IMR-90 (cell line): ENCODE measurements at regions not wholly inside any gene's neighbourhood (a gene's known extent, or its start where the extent isn't known, plus 50 kb on each side); places are given as distances from the start of the nearest gene placed in this dataset.

ENCODE experiments used
- BHLHE40 ChIP-seq: fragments of 150-350 bp; IDR thresholded peaks from 2 replicates; pipeline ENCODE4 v1.6.1; 2016; ENCODE audit warnings: mild to moderate bottlenecking, low read depth, low read length
- CHD1 ChIP-seq: IDR thresholded peaks from 2 replicates; pipeline ENCODE4 v1.6.1; 2012; ENCODE audit warnings: low read depth, low read length, improper control_type of control experiment
- FOS ChIP-seq: fragments of 150-350 bp; IDR thresholded peaks from 2 replicates; pipeline ENCODE4 v1.6.1; 2016; ENCODE audit warnings: low read depth, low read length
- MAZ ChIP-seq: IDR thresholded peaks from 2 replicates; pipeline ENCODE4 v1.6.1; 2012; ENCODE audit warnings: low read depth, mild to moderate bottlenecking, low read length, improper control_type of control experiment, moderate library complexity, borderline replicate concordance
- MXI1 ChIP-seq: IDR thresholded peaks from 2 replicates; pipeline ENCODE4 v1.6.1; 2012; ENCODE audit warnings: low read depth, mild to moderate bottlenecking, low read length, moderate library complexity, borderline replicate concordance
- NFE2L2 ChIP-seq: fragments of 150-350 bp; IDR thresholded peaks from 2 replicates; pipeline ENCODE4 v1.6.1; 2016; ENCODE audit warnings: low read depth, mild to moderate bottlenecking, low read length
- POLR2A ChIP-seq: IDR thresholded peaks from 2 replicates; pipeline ENCODE4 v1.6.1; 2012; ENCODE audit warnings: mild to moderate bottlenecking, low read depth, low read length
- RAD21 ChIP-seq: IDR thresholded peaks from 2 replicates; pipeline ENCODE4 v1.6.1; 2012; ENCODE audit warnings: low read length, improper control_type of control experiment
- RCOR1 ChIP-seq: IDR thresholded peaks from 2 replicates; pipeline ENCODE4 v1.6.1; 2012; ENCODE audit warnings: mild to moderate bottlenecking, low read length, improper control_type of control experiment; ENCODE audit not compliant: insufficient replicate concordance
- RFX5 ChIP-seq: IDR thresholded peaks from 2 replicates; pipeline ENCODE4 v1.8.0; 2012; ENCODE audit warnings: low read depth, mild to moderate bottlenecking, low read length, moderate library complexity
- SMC3 ChIP-seq: fragments of 150-350 bp; IDR thresholded peaks from 2 replicates; pipeline ENCODE4 v1.6.1; 2016; ENCODE audit warnings: low read depth, mild to moderate bottlenecking, antibody characterized with exemption, low read length, moderate library complexity
- TF ChIP-seq, protein P1 (sequence below): conservative IDR thresholded peaks from 2 replicates; pipeline ENCODE4 v1.5.1; 2012; ENCODE audit warnings: mild to moderate bottlenecking, low read depth, low read length, improper control_type of control experiment
- TF ChIP-seq, protein P2 (sequence below): fragments of 150-350 bp; IDR thresholded peaks from 2 replicates; pipeline ENCODE4 v1.6.1; 2017; ENCODE audit warnings: mild to moderate bottlenecking, antibody characterized with exemption, low read length, low read depth
- TF ChIP-seq, protein P3 (sequence below): fragments of 150-350 bp; IDR thresholded peaks from 2 replicates; pipeline ENCODE4 v1.6.1; 2016; ENCODE audit warnings: low read depth, mild to moderate bottlenecking, low read length, moderate library complexity, borderline replicate concordance

DNA sequence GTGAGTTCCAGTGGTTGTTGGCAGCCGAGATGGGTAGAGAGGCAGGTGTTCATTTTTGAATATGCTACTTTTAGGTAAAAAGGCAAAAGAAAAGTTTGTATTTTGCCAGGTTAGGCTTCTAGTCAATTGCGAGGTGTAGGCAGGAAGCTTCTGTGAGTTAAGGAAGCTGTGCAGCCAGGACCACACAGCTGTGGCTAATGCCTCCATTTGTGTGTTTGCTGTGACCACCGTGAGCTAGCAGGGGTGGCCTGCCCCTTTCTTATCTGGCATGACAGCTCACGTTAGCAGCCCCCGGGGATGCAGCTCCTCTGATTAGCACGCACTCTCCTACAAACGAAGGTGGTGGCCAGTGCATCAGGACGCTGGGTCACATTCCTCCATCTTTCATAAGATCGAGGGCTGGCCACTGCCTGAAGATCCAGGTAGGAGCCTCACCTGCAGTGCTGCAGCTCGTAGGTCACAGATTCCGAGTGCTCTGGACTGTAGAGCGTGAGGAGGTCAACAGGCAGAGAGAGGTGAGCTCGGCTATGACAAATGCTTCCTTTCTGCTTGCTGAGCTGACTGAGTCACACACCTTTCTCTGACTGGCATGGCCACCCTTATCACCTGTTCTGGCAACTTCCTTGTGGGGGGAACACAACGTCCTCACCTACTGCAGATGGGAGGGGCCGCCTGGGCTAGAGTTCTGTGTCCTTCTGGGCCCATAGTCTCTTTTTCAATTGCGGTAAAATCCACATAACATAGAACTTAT, 244.4 kb downstream of the HS3ST3B1 start:
- TF ChIP-seq RFX5 (no peak), MXI1 (no peak), POLR2A (no peak), CHD1 (no peak), RCOR1 (no peak), BHLHE40 (no peak), RAD21 (no peak), MAZ (no peak), FOS (no peak), SMC3 (no peak), NFE2L2 (no peak)
- TF ChIP-seq, protein P1, sequence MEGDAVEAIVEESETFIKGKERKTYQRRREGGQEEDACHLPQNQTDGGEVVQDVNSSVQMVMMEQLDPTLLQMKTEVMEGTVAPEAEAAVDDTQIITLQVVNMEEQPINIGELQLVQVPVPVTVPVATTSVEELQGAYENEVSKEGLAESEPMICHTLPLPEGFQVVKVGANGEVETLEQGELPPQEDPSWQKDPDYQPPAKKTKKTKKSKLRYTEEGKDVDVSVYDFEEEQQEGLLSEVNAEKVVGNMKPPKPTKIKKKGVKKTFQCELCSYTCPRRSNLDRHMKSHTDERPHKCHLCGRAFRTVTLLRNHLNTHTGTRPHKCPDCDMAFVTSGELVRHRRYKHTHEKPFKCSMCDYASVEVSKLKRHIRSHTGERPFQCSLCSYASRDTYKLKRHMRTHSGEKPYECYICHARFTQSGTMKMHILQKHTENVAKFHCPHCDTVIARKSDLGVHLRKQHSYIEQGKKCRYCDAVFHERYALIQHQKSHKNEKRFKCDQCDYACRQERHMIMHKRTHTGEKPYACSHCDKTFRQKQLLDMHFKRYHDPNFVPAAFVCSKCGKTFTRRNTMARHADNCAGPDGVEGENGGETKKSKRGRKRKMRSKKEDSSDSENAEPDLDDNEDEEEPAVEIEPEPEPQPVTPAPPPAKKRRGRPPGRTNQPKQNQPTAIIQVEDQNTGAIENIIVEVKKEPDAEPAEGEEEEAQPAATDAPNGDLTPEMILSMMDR: no peak
- TF ChIP-seq, protein P2, sequence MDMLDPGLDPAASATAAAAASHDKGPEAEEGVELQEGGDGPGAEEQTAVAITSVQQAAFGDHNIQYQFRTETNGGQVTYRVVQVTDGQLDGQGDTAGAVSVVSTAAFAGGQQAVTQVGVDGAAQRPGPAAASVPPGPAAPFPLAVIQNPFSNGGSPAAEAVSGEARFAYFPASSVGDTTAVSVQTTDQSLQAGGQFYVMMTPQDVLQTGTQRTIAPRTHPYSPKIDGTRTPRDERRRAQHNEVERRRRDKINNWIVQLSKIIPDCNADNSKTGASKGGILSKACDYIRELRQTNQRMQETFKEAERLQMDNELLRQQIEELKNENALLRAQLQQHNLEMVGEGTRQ: no peak
- TF ChIP-seq, protein P3, sequence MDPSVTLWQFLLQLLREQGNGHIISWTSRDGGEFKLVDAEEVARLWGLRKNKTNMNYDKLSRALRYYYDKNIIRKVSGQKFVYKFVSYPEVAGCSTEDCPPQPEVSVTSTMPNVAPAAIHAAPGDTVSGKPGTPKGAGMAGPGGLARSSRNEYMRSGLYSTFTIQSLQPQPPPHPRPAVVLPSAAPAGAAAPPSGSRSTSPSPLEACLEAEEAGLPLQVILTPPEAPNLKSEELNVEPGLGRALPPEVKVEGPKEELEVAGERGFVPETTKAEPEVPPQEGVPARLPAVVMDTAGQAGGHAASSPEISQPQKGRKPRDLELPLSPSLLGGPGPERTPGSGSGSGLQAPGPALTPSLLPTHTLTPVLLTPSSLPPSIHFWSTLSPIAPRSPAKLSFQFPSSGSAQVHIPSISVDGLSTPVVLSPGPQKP: no peak
